ENCODE measurements at regions not wholly inside any gene's neighbourhood (a gene's known extent, or its start where the extent isn't known, plus 50 kb on each side); places are given as distances from the start of the nearest gene placed in this dataset.

GRCh38 chr10:4686644-4686996, 139.4 kb upstream of the AKR1E2 start:
- no peak for TF ChIP-seq CTCF (optimal IDR thresholded peaks at IDR 0.05 in 1 of 3, IDR thresholded peaks at IDR 0.05 in 1 of 3, conservative IDR thresholded peaks at IDR 0.05 in 1 of 3; ENCODE audit: extremely low read depth in 1 of 3, insufficient read depth in 2 of 3, low read length in 3 of 3)
- no peak for TF ChIP-seq EZH2 (IDR thresholded peaks at IDR 0.05; ENCODE audit: low read length)

All from keratinocyte (primary cell).